Ishikawa (cell line): ENCODE measurements at regions not wholly inside any gene's neighbourhood (a gene's known extent, or its start where the extent isn't known, plus 50 kb on each side); places are given as distances from the start of the nearest gene placed in this dataset.

Experiments used
- CEBPB ChIP-seq: IDR thresholded peaks from 2 replicates; pipeline ENCODE4 v1.6.1; 2012
- CREB1 ChIP-seq: IDR thresholded peaks from 2 replicates; pipeline ENCODE4 v1.6.1; 2012; ENCODE audit warnings: low read depth
- EGR1 ChIP-seq: IDR thresholded peaks from 2 replicates; pipeline ENCODE4 v1.6.1; 2012
- EP300 ChIP-seq: IDR thresholded peaks from 2 replicates; pipeline ENCODE4 v1.6.1; 2012; ENCODE audit warnings: borderline replicate concordance
- FOXM1 ChIP-seq: IDR thresholded peaks from 2 replicates; pipeline ENCODE4 v1.6.1; 2012; ENCODE audit warnings: low read depth, borderline replicate concordance
- MAX ChIP-seq: IDR thresholded peaks from 2 replicates; pipeline ENCODE4 v1.6.1; 2012
- NFIC ChIP-seq: IDR thresholded peaks from 2 replicates; pipeline ENCODE4 v1.6.1; 2012
- RAD21 ChIP-seq: IDR thresholded peaks from 2 replicates; pipeline ENCODE4 v1.6.1; 2012; ENCODE audit warnings: low read depth
- REST ChIP-seq: IDR thresholded peaks from 2 replicates; pipeline ENCODE4 v1.6.1; 2012; ENCODE audit warnings: low read depth, mild to moderate bottlenecking
- TAF1 ChIP-seq: IDR thresholded peaks from 2 replicates; pipeline ENCODE4 v1.6.1; 2012; ENCODE audit warnings: low read depth, mild to moderate bottlenecking
- TCF12 ChIP-seq: IDR thresholded peaks from 2 replicates; pipeline ENCODE4 v1.6.1; 2012; ENCODE audit warnings: low read depth
- TEAD4 ChIP-seq: IDR thresholded peaks from 2 replicates; pipeline ENCODE4 v1.6.1; 2012
- USF1 ChIP-seq: IDR thresholded peaks from 2 replicates; pipeline ENCODE4 v1.6.1; 2012
- YY1 ChIP-seq: IDR thresholded peaks from 2 replicates; pipeline ENCODE4 v1.6.1; 2012; ENCODE audit warnings: low read depth
- ZBTB7A ChIP-seq: IDR thresholded peaks from 2 replicates; pipeline ENCODE4 v1.6.1; 2012; ENCODE audit warnings: low read depth

GRCh38 chr3:15973414-15973813 is 175.6 kb upstream of the ANKRD28 start:
- no peak for TF ChIP-seq ZBTB7A
- no peak for TF ChIP-seq TEAD4
- TF ChIP-seq CEBPB = no peak
- no peak for TF ChIP-seq USF1
- no peak for TF ChIP-seq FOXM1
- no peak for TF ChIP-seq TCF12
- no peak for TF ChIP-seq EP300
- no peak for TF ChIP-seq TAF1
- no peak for TF ChIP-seq RAD21
- no peak for TF ChIP-seq REST
- TF ChIP-seq MAX = no peak
- TF ChIP-seq CREB1 = no peak
- TF ChIP-seq NFIC = no peak

GRCh38 chr3:15973940-15974339 is 176.2 kb upstream of the ANKRD28 start:
- TF ChIP-seq NFIC (no peak), EGR1 (no peak), TEAD4 (no peak)

- TF ChIP-seq RAD21 = no peak
- no peak for TF ChIP-seq YY1
- no peak for TF ChIP-seq REST
- no peak for TF ChIP-seq USF1
- TF ChIP-seq TEAD4 = no peak
- TF ChIP-seq EGR1 = no peak
- no peak for TF ChIP-seq MAX
- no peak for TF ChIP-seq CEBPB
- TF ChIP-seq CREB1 = no peak
- TF ChIP-seq TCF12 = no peak
- TF ChIP-seq NFIC = no peak
- no peak for TF ChIP-seq TAF1
- no peak for TF ChIP-seq EP300
- TF ChIP-seq FOXM1 = no peak
- TF ChIP-seq ZBTB7A = no peak
Observed at GRCh38 chr3:15974647-15975046, 176.9 kb upstream of the ANKRD28 start.

GRCh38 chr3:15976524-15976923 is 178.7 kb upstream of the ANKRD28 start:
- no peak for TF ChIP-seq EGR1
- no peak for TF ChIP-seq ZBTB7A
- TF ChIP-seq TEAD4 = 0 out of 2 replicates have a peak, but pooled peaks have one; percentile 24
- TF ChIP-seq EP300 = no peak
- TF ChIP-seq MAX = 0 out of 2 replicates have a peak, but pooled peaks have one; percentile 68

- TF ChIP-seq USF1 = no peak
- no peak for TF ChIP-seq CEBPB
- TF ChIP-seq TCF12 = no peak
- no peak for TF ChIP-seq EGR1
- TF ChIP-seq TEAD4 = no peak
- TF ChIP-seq YY1 = no peak
- no peak for TF ChIP-seq ZBTB7A
- no peak for TF ChIP-seq CREB1
- TF ChIP-seq RAD21 = no peak
- no peak for TF ChIP-seq MAX
- TF ChIP-seq TAF1 = no peak
- TF ChIP-seq REST = no peak
- TF ChIP-seq FOXM1 = no peak
- no peak for TF ChIP-seq EP300
Observed at GRCh38 chr3:15977090-15977489, 179.3 kb upstream of the ANKRD28 start.
